ENCODE measurements at regions not wholly inside any gene's neighbourhood (a gene's known extent, or its start where the extent isn't known, plus 50 kb on each side); places are given as distances from the start of the nearest gene placed in this dataset.

GRCh38 chr5:56722317-56722716 is 93.0 kb upstream of the MAP3K1 start:
- no peak for TF ChIP-seq POLR2A (IDR thresholded peaks at IDR 0.05; ENCODE audit: low read depth, low read length)
- TF ChIP-seq POLR2AphosphoS5 (IDR thresholded peaks at IDR 0.05; ENCODE audit: low read depth, low read length) = no peak
- TF ChIP-seq PAX5 (IDR thresholded peaks at IDR 0.05; ENCODE audit: insufficient read depth, low read length, severe bottlenecking) = no peak
- TF ChIP-seq SPI1 (IDR thresholded peaks at IDR 0.05; ENCODE audit: low read depth, low read length) = no peak

Measured in GM12891 (cell line).